ENCODE measurements at regions not wholly inside any gene's neighbourhood (a gene's known extent, or its start where the extent isn't known, plus 50 kb on each side); places are given as distances from the start of the nearest gene placed in this dataset.

DNA sequence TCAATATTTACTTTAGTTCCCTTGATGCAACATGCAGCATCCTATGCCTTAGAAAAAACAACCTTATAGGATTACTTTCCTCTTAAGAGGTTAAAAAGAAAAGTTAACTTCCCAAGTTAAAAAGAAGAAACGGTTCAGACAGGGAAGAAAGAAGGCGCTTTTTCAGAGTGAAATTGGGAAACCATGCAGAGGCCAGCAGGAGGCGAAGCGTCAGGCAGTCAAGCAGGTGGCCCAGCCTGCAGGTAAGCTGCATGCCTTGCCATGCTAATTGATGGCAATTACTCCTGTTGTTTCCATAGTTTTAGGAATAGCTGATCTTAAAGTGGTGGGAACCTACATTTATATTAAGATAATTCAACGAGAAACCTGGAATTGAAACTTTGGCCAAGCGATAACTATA, 302.6 kb upstream of the SP4 start:
- no peak overlapping the region for H3K4me3 ChIP-seq
- H3K27ac ChIP-seq = no peak overlapping the region

DNA sequence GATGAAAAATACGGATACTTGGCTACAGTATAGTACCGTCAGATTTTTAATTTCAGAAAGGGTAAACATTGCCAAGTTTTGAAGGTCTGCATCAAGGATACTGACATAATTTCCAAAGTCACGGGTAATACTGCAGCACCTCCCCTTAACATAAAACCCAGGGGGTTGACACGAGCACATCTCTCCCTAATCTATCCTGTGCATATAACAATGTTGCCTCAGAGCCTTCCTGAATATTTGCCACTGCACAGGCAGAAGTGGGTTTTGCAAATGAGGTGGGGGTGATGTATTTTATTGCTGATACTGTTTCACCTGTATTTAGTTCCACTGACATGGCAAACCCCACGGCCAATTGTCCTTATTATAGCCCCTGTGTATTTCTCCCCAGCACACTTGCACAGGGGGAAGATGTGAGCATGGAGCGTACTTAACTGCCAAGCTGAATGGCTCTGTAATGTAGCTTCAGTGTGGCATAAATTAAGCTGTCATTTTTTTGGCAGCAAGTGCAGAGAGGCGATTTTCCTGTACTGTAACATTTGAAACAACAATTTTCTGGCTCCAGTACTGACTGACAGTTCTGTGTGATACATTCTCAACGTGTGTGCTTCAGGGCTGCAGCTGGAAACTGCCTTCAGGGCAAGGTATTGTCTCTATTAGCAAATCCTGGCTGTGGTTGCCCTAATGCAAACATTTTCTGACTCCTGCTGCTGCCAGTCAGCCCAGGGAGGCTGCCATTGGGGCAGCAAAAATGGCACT, 299.6 kb upstream of the SP4 start:
- H3K4me3 ChIP-seq = no peak overlapping the region
- no peak overlapping the region for H3K27ac ChIP-seq

DNA sequence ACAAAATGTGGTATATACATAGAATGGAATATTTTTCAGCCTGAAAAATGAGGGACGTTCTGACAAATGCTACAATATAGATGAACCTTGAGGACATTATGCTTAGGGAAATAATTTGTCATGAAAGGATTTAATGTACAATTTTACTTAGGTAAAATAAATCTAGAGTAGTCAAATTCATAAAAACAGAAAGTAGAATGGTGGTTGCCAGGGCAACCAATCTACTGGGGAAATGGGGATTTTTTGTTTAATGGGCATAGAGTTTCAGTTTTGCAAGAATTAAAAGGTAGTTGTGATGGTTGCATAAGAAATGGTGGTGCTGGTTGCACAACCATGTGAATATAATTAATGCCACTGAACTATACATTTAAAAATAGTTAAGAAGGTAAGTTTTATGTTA, 296.0 kb upstream of the SP4 start:
- Histone ChIP-seq H3K27ac (no peak overlapping the region), H3K4me3 (no peak overlapping the region)

DNA sequence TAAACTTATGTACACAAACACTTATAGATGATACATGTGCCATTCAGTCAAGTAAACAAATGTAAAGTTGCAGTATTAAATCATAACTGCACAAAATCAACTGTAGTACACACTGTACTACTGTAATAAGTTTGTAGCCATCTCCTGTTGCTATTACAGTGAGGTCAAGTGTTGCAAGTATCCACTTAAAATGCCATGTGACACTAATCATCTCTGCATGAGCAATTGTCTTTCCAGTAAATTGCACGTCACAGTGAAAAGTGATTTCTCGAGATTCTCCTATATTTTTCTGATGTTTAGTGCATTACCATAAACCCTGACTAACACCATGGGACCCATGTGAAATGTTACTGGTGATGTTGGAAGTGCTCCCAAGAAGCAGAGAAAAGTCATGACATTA, 293.3 kb upstream of the SP4 start:
- Histone ChIP-seq H3K4me3 (no peak overlapping the region), H3K27ac (no peak overlapping the region)

DNA sequence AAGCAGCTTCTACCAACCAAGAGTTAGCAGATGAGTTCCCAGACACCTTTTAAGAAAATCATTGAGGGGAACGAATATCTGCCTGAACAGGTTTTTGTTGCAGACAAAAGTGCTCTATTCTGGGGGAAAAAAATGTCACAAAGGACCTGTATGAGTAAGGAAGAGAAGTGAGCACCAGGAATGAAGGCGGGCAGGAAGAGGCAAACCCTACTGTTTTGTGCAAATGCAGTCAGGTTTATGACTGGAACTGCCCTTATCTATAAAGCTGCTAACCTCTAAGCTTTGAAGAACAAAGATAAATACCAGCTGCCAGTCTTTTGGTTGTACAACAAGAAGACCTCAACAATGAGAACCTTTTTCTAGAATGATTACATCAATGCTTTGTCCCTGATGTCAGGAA, 292.4 kb upstream of the SP4 start:
- Histone ChIP-seq H3K4me3 (no peak overlapping the region), H3K27ac (no peak overlapping the region)

DNA sequence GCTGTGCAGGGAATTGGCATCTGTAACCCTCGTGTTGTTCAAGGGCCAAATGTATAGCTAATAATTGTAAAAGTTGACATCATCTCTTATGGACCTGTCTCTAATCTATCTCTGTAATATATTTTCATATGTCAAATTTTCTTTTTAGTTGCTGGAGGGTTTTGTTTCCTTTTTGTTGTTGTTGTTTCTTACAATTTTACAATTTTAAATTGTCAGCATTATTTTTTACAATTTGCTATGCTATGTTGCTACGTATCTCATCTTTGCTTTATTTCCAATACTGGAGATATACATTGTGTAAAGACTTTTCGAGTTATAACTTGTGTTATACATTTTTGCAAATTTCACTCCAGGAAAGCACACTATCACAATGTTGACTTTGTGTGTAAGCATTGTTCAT, 290.2 kb upstream of the SP4 start:
- no peak overlapping the region for H3K27ac ChIP-seq

DNA sequence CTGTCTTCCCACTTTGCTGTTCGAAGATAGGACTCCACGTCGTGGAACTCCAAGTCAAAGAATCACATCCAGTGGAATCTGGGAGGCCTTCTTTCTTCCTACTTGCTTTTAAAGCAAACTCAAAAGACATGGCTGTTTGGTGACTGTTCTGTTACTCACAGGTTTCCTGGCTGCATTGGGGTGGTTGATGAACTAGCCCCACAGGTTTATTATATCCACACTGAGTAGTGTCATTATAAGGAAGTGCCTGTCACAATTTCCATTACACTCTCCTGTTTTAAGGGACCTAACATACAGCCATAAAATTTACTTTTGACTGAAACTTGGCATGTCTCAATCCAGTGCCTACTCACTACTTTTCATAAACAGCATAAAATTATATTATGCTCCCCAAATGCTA, 287.3 kb upstream of the SP4 start:
- Histone ChIP-seq H3K27ac (no peak overlapping the region), H3K4me3 (no peak overlapping the region)

More for the DNA sequence above, 290.2 kb upstream of the SP4 start:
- H3K4me3 ChIP-seq = no peak overlapping the region

DNA sequence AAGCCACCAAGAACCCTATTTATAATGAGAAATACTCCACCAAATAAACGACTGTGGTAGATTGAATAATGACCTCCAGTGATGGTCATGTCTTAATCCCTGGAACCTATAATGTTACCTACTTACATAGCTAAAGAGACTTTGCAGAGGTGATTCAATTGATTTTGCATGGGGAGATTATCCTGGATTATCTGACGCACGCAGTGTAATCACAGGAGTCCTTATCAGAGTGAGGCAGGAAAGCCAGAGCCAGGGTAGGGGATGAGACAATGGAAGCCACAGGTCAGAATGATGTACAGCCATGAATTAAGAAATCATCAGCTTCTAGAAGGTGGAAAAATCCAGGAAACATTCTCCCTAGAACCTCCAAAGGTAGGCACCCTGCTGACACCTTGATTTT, 286.4 kb upstream of the SP4 start:
- no peak overlapping the region for H3K27ac ChIP-seq

DNA sequence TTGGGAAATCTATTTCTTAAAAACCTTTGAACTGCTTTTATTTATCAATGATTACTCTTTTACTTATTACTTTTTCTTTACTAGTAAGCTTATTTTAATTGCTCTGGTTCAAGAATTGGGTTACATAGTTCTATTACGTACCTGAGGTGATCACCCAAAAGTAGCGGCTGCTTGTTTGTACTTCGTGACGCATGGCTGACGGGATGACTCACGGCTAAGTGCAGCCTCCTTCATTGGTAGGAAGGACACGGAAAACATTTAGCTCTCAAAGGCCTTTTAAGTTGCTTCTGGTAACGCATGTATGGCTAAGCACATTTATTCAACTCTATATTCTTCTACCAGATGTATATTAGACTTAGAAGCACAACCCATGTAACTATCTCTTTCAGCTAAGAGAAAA, 285.8 kb upstream of the SP4 start:
- H3K4me3 ChIP-seq = no peak overlapping the region
- H3K27ac ChIP-seq = no peak overlapping the region

More for the DNA sequence above, 286.4 kb upstream of the SP4 start:
- no peak overlapping the region for H3K4me3 ChIP-seq

DNA sequence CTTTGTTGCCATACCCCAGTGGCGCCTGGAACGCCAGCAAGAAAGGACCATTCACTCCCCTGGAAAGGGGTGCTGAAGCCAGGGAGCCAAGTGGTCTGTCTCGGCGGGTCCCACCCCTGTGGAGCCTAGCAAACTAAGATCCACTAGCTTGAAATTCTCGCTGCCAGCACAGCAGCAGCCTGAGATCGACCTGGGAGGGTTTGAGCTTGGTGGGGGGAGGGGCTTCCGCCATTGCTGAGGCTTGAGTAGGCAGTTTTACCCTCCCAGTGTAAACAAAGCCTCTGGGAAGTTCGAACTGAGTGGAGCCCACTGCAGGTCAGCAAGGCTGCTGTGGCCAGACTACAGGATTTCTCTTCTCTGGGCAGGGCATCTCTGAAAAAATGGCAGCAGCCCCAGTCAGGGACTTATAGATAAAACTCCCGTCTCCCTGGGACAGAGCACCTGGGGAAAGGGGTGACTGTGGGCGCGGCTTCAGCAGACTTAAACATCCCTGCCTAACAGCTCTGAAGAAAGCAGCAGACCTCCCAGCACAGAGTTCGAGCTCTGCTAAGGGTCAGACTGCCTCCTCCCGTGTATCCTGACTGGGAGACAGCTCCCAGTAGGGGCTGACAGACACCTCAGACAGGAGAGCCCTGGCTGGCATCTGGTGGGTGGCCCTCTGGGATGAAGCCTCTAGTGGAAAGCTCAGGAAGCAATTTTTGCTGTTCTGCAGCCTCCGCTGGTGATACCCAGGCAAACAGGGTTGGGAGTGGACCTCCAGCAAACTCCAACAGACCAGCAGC, 281.1 kb upstream of the SP4 start:
- no peak overlapping the region for H3K4me3 ChIP-seq
- H3K27ac ChIP-seq = no peak overlapping the region

DNA sequence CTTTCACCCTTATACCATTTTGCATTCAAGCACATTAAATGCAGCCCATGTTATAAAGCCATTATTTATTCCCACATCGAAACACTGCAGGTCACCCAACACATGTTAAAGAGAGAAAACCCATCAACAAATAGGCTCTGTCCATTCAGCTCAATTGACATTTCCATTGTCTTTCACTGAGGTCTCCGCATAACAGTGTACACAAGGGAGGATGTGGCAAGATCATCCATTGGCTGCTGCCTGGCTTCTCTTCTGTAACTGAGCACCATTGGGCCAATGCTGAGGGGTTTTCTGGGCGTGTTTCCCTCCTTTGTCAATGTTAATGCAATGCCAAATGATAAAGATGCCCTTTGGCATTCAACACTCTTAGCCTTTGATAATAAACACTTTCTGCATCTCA, 278.1 kb upstream of the SP4 start:
- H3K4me3 ChIP-seq = no peak overlapping the region

DNA sequence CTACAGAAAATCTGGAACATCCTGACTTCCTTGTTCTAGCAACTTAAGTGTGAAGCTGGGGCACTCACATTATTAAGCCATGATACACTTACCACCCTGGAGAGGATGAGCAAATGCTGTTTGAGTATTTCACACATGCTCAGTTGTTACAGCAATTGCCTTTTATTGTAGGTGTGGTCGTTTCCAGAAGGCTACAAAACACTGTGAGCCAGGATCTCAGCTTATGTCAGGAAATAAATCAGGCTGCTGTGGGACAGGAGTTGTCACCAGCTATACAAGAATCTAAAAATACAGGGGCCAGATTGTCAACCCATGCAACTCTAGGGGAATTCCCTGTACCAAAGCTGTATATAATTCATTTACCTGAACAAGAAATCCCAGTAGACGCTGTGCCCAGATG, 273.3 kb upstream of the SP4 start:
- no peak overlapping the region for H3K4me3 ChIP-seq

More for the DNA sequence above, 278.1 kb upstream of the SP4 start:
- no peak overlapping the region for H3K27ac ChIP-seq

DNA sequence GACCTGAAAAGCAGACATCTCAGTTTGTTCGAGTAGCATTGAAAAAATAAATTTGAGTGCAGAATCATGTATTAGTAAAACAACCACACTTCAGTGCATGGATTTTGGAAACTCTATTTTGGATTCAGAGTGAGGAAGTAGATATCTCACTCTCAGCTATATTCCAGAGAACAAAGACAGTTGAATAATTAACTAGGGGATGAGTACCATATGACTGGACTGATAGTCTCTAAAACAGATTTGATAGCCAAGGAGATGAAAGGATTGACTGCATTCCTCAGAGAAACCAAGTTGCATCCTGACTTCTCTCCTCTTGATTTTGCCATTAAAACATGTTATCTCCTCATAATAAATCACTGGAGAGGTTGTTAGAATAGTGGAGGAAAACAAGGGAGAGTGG, 268.4 kb upstream of the SP4 start:
- Histone ChIP-seq H3K27ac (no peak overlapping the region), H3K4me3 (no peak overlapping the region)

More for the DNA sequence above, 273.3 kb upstream of the SP4 start:
- no peak overlapping the region for H3K27ac ChIP-seq

DNA sequence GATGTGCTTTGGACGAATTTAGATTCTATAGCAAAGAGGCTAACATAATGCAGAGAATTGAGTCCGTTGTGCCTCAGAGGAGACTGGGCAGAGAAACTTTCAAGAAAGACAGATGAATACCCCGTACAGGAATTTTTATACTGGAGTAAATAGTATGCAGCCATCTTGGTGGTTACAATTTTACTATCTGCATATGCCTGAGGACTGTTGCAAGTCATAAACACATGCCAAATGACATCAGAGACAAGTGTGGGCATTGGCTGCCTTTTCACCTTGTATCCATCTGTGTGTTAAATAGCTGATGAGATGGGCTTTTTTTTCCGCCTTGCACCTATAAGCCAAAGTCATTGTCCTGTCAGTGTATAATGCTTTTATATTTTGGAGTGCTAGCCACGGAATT, 267.5 kb upstream of the SP4 start:
- Histone ChIP-seq H3K27ac (no peak overlapping the region), H3K4me3 (no peak overlapping the region)

DNA sequence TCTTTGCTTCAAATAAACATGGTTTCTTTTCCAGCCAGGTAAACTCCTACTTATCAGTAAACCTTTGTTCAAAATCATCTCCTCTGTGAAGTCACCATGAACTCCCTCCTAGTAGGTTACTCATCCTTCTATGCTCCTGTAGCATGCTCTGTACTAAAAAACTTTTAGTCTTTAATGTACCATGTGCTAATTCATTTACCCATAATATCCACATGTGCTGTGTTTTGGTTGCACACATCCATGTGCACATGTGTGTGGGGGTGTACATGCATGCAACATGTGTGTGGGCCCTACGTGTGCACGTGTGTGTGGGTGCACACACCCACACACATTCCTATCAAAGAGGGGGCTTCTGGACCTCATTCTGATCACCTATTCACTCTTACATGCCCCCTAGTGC, 259.9 kb upstream of the SP4 start:
- no peak overlapping the region for H3K27ac ChIP-seq
- H3K4me3 ChIP-seq = no peak overlapping the region

DNA sequence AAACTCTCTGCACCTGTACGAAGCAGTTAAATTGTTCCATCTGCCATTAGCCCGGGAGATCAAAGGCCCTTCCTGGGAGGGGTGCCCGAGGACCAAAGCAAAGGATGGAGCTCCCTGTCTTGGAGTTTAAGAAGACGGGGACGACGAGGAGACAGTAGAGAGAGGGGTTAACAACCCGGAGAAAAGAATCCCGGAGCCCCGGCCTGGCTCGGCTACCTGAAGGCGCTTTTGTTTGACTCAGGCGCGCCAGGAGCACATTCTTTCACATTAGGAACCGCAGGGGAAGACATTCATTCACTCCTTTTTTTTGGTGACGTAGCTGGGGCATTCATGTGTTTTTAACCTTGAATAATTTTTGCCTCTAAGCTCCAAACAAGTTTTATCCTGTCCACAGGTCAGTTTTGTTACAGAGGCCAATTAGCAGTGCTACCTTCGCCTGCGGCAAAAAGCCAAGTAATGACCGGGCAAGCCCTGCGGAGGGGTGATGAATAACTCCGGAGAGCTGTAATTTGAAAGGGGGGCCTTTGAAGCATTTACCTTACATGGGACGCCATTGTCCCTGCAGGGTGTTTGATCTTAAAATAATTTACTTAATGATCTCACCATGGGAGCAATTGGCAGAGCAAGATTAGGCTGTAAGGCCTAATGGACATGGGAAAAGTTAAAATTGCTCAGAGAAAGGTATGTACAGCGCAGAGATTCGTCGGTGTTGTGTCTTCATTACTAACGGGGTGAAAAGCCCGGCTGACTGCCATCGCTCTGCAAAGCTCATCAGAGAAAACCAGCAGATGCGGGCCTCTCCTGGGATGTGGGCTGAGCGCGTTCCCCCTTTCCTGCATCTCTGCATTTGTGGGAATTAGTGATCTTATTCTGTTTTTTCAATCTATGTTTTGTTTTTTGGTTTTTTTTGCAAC, 258.0 kb upstream of the SP4 start:
- no peak overlapping the region for H3K27ac ChIP-seq
- no peak overlapping the region for H3K4me3 ChIP-seq

DNA sequence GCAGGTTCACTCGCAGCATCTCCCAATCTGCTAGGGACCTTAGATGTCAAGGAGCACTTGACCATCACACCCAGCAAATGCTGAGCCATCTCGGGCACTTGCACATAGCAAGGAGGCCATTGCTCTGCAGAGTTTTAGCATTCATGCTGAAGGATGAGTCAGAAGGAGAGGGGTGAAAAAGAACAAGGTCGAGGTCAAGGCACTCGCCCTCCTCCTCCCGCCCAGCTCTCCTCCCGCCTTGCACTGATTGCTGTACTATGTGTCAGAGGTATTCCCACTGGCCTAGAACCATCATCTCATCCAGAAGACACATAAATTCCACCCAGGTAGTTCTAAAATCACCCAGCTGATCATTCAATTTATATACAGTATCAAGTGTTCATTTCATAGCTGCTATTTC, 255.1 kb upstream of the SP4 start:
- no peak overlapping the region for H3K27ac ChIP-seq
- no peak overlapping the region for H3K4me3 ChIP-seq

DNA sequence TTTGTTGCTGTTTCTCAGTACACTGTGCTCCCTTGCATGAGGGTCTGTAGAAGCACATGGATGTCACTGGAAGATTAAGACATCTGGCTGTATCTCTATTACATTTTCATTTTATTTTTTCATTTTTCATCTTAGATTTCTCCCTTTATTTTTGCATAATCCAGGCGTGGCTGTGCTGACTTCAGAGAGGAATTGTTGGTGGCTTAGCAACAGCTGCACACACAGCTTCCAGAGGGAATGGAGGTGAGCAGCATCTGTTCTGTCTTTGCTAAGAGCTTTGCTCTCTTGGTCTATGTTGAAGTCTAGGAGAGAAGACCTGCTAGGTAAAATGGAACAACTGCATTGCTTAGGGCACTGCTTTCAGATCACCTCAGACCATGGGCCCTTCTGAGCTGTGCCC, 254.4 kb upstream of the SP4 start:
- Histone ChIP-seq H3K27ac (no peak overlapping the region), H3K4me3 (no peak overlapping the region)

DNA sequence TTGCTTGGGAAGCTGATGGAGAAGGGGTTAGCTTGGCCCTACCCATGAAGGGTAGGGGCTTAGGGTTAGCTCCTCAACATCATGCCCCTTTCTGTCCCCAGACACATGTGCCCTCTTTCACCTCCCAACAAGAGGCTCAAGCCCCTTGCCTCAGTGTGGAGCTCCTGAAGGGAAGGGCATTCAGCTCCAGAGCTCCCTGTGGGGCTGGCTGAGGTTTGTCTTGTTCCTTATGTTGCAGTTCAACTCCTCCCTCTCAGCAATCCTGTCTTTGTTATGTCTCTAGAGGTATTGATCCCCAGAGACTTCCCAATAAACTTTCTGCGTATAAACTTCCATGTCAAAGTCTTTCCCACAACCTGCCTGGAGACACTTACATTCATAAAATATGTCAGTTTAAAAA, 252.2 kb upstream of the SP4 start:
- Histone ChIP-seq H3K27ac (no peak overlapping the region), H3K4me3 (no peak overlapping the region)

DNA sequence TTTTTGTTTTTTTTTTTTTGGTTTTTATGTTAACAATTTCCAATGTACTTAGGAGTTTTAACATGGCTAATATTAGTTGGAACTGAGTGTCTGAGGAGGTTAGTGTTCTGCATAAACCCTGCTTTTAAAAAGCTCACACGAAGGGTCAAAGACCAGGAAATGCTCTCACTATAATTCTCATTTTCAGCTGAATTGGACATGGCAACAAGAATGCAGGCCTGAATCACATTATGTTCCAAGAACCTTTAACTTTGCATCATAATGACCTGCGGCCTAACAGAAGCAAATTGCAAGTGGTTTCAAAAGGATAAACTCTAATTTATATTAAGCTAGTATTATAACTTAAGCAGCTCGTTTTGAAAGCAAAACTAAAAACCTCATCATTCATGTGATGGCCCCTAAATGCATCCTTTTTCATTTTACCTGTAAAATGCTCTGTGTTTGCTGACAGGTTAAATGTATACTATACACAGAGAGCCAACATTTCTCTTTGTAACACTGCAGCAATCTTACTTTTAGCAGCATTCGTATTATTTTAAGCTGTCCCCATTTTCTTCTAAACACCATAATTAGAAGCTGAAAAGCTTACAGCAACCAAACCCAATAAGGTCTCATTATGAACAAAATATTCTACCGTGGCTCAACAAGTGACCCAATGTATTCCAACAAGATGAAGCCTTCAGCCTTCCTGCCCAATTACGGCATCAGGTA, 242.8 kb upstream of the SP4 start:
- Histone ChIP-seq H3K4me3 (no peak overlapping the region), H3K27ac (no peak overlapping the region)
